SW 1271 (cell line): ENCODE measurements at regions not wholly inside any gene's neighbourhood (a gene's known extent, or its start where the extent isn't known, plus 50 kb on each side); places are given as distances from the start of the nearest gene placed in this dataset.

Experiments
- DNase-seq, 2 experiments: peaks; one replicate each; lab custom pipeline; 2025; lab: John Stamatoyannopoulos, UW

DNA sequence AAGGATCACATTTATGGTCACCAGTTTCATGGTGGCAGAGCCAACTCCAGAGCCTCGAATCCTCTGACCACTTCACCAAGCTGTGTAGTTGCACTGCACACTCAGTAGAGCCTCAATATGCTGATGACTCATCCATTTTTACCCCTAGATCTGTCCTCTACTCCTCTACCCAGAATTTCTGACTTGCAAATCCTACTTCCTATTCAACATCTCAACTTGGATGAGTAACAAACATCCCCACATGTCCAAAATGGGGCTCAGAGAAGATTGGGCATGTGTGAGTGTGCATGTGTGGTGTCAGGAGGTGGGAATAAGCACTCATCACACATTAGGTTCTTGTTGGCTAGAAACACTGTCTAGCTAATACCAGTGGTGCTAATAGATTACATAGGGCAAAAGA is 57.8 kb upstream of the IGFBP2 start:
- DNase-seq, result no peak

GRCh38 chr2:216576616-216577015 is 56.6 kb upstream of the IGFBP2 start:
- no peak for DNase-seq

GRCh38 chr2:216578325-216578724 is 54.9 kb upstream of the IGFBP2 start:
- DNase-seq, result no peak

DNA sequence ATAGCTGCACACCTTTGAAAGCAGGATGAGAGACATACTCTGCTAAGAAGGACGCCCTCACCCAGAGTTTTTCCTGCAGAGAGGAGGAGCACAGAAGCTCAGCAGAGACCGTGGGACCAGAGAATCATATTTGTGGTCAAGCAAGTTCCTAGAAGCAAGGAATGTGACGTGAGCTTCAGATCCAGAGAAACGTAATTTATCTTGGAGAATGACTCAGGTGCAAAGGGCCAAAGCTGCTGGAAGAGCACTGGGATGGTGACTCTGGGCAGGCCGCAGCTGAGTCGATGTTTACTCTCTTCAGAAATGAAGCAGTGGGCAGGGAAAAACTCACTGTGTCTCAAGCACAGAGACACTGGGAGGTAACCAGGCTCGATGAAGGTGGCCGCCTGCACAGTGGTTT is 50.1 kb upstream of the IGFBP2 start:
- no peak for DNase-seq
